Activated naive CD8-positive, alpha-beta T cell treated with anti-CD3 and anti-CD28 coated beads, Interleukin-2, amount 10 ng/mL, durations not matched to agents 7 days and 5 days (primary cell): ENCODE measurements at regions not wholly inside any gene's neighbourhood (a gene's known extent, or its start where the extent isn't known, plus 50 kb on each side); places are given as distances from the start of the nearest gene placed in this dataset.
A peak's percentile ranks its signal among the peaks of the same experiment; 100 is the strongest.

Experiments
- ATAC-seq: fragments of 150-1000 bp; cut with Tn5 transposase; one replicate; pipeline ENCODE4 v1.10.0; 2021; ENCODE audit warnings: low read depth, moderate library complexity
- POLR2A ChIA-PET: fragments of 350-600 bp; sonication (Branson Sonifier 250); formaldehyde crosslinking; loops from one replicate; lab custom pipeline; 2021; ENCODE audit warnings: antibody characterized with exemption; lab: Charles Lee
- DNase-seq: peaks from one replicate; pipeline ENCODE4 v3.0.0; 2021
- H3K27ac Mint-ChIP-seq: one replicate; pipeline ENCODE4 v1.8.0; 2022; ENCODE audit warnings: mild to moderate bottlenecking, mixed read lengths
- H3K27me3 Mint-ChIP-seq: one replicate; pipeline ENCODE4 v1.8.0; 2022; ENCODE audit warnings: mild to moderate bottlenecking, moderate library complexity, mixed read lengths
- H3K36me3 Mint-ChIP-seq: one replicate; pipeline ENCODE4 v1.8.0; 2021; ENCODE audit warnings: mild to moderate bottlenecking, mixed read lengths
- H3K4me1 Mint-ChIP-seq: one replicate; pipeline ENCODE4 v1.8.0; 2021; ENCODE audit warnings: mixed read lengths
- H3K4me3 Mint-ChIP-seq: one replicate; pipeline ENCODE4 v1.8.0; 2022; ENCODE audit warnings: mild to moderate bottlenecking, moderate library complexity, mixed read lengths
- H3K9me3 Mint-ChIP-seq: one replicate; pipeline ENCODE4 v1.8.0; 2021; ENCODE audit warnings: mixed read lengths

DNA sequence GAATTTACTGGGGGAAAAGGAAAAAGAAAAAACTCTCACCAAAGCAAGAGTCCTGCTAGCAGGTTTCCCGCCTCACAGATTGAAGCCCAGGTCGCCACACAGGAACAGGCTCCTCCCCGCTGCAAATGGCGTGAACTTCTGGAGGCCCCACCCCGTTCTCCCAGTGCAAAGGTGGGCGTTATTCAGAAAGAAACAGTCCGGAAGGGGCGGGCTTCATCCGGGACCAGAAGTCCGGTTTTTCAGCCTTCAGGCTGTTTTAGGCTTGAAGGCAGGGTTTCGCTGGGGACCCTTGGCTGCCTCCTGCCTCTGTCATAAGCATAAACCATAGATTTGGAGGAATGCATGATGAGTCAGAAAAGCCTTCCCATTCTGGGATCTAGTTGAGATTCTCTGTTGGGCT, 148.3 kb upstream of the POU2AF2 start:
- no peaks in the 10 kb centered on the region for H3K36me3 Mint-ChIP-seq
- POLR2A ChIA-PET = no interaction called here
- H3K9me3 Mint-ChIP-seq = no peaks in the 10 kb centered on the region
- H3K4me1 Mint-ChIP-seq = no peaks in the 10 kb centered on the region
- DNase-seq (no peak), ATAC-seq (no peak)
- H3K4me3 Mint-ChIP-seq = peak overlapping the region; percentile 8
- H3K27ac Mint-ChIP-seq = no peak overlapping the region
- peaks cover 13% of the 10 kb centered on the region for H3K27me3 Mint-ChIP-seq

DNA sequence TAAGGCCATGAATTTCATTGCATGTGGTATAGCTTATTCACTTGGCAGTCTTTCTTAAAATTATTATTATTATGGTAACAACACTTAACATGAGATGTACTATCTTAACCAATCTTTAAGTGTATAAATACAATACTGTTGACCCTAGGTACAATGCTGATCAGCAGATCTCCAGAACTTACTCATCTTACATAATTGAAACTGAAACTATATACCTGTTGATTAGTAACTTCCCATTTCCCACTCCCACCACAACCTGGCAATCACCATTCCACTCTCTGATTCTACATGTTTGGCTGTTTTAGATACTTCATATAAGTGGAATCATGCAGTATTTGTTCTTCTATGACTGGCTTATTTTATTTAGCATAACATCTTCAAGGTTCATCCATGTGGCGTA, 150.2 kb upstream of the POU2AF2 start:
- no peak for ATAC-seq

DNA sequence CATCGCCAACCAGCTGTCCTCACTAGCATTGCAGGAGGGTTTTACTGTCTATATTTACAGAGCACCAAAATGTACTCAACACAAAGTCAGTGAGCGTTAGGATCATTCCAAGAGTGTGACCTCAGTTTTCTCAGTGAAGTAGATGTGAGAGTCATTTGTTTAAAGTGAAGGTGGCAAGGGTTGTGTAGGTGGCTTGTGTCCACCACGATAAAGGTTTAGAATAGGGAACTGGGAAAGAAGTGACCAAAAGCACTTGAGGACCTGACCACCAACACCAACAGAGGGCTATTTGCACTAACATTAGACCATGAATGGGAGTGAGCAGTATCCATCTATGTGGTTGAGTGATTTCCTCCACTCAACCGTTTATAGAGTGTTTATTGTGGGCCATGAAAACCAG, 152.5 kb upstream of the POU2AF2 start:
- POLR2A ChIA-PET = no interaction called here
- no peaks in the 10 kb centered on the region for H3K36me3 Mint-ChIP-seq
- H3K4me3 Mint-ChIP-seq = no peak overlapping the region
- H3K27me3 Mint-ChIP-seq = peaks cover 19% of the 10 kb centered on the region
- no peaks in the 10 kb centered on the region for H3K4me1 Mint-ChIP-seq
- no peak for ATAC-seq
- H3K9me3 Mint-ChIP-seq = no peaks in the 10 kb centered on the region
- no peak overlapping the region for H3K27ac Mint-ChIP-seq
- DNase-seq = no peak

More for the DNA sequence above, 150.2 kb upstream of the POU2AF2 start:
- Mint-ChIP-seq H3K27me3 (peaks cover 8% of the 10 kb centered on the region), H3K36me3 (no peaks in the 10 kb centered on the region), H3K9me3 (no peaks in the 10 kb centered on the region), H3K4me1 (no peaks in the 10 kb centered on the region), H3K27ac (no peak overlapping the region), H3K4me3 (no peak overlapping the region)
- no peak for DNase-seq
- POLR2A ChIA-PET = no interaction called here

DNA sequence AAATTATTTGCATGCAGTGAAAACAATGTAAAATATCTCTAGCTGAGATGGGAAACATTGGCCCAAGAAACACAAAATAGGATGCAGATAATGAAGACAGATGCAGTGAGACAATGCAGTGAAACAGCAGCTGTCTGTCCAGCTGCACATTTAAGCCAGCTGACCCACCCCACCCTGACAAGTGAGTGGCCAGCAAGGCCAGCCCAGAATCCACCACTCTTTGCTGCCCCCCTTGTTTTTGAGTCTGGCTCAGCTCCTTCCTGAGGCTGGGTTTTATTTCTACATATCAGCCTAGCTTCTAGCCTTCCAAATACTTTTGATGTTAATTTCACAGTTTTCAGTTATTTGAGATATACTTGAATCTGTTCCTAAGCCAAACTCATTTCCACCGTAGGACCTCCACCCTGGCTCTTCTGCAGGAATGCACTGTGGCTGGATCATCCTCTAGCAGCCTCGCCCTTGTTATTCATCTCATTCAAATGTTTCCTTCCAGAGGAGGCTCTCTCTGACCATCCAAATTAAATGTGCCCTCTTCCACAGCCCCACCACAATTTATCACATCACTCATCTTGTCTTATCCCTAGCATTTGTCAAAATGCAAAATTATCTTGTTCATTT, 154.1 kb upstream of the POU2AF2 start:
- no peak overlapping the region for H3K27ac Mint-ChIP-seq
- no peaks in the 10 kb centered on the region for H3K9me3 Mint-ChIP-seq
- no peak for DNase-seq
- no peaks in the 10 kb centered on the region for H3K36me3 Mint-ChIP-seq
- H3K4me3 Mint-ChIP-seq = no peak overlapping the region
- peaks cover 17% of the 10 kb centered on the region for H3K27me3 Mint-ChIP-seq
- no peaks in the 10 kb centered on the region for H3K4me1 Mint-ChIP-seq
- POLR2A ChIA-PET = no interaction called here
- no peak for ATAC-seq

DNA sequence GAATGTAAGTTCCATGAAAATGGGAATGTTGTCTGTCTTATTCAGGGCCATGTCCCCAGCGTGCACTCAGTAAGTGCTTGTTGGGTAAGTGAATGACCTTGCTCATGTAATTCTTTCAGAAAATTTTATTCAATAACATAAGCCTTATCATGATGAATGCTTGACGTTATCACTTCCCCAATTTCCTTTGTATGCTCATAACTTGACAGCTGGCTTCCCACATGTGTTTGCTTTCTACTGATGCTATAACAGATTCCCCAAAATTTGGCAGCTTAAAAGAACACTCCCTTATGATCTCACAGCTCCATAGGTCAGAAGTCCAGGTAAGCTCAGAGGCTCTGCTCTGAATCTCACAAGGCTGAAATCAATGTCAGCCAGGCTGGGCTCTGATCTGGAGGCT, 155.8 kb upstream of the POU2AF2 start:
- POLR2A ChIA-PET = no interaction called here
- no peaks in the 10 kb centered on the region for H3K9me3 Mint-ChIP-seq
- H3K27me3 Mint-ChIP-seq = peaks cover 21% of the 10 kb centered on the region
- no peaks in the 10 kb centered on the region for H3K36me3 Mint-ChIP-seq
- no peak overlapping the region for H3K27ac Mint-ChIP-seq
- DNase-seq (no peak), ATAC-seq (no peak)
- no peak overlapping the region for H3K4me3 Mint-ChIP-seq
- no peaks in the 10 kb centered on the region for H3K4me1 Mint-ChIP-seq

DNA sequence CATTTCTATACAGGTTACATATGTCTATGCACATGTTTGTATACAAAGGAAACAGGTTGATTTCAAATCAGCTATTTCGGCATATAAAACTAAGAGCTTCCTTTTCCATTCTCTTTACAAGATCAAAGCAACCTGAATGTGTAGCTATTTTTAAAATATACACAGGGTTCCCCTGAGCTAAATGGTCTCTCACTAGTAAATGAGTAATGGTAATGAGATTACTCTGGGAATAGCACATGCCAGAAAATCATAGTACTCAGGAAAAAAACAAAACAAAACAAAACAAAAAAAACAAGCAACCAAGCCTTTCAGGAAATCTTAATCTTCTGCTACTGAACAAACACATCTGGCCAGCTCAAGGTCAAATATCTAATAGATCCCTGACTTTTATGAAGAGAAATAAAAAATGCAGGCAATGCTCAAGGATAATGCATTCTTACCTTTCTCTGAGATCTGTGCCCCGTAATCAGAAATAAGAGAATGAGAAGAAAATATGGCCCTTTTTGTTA, 156.6 kb upstream of the POU2AF2 start:
- peaks cover 18% of the 10 kb centered on the region for H3K27me3 Mint-ChIP-seq
- no peaks in the 10 kb centered on the region for H3K36me3 Mint-ChIP-seq
- H3K4me1 Mint-ChIP-seq = no peaks in the 10 kb centered on the region
- DNase-seq (no peak), ATAC-seq (no peak)
- H3K27ac Mint-ChIP-seq = no peak overlapping the region
- no peaks in the 10 kb centered on the region for H3K9me3 Mint-ChIP-seq
- POLR2A ChIA-PET = no interaction called here
- no peak overlapping the region for H3K4me3 Mint-ChIP-seq

DNA sequence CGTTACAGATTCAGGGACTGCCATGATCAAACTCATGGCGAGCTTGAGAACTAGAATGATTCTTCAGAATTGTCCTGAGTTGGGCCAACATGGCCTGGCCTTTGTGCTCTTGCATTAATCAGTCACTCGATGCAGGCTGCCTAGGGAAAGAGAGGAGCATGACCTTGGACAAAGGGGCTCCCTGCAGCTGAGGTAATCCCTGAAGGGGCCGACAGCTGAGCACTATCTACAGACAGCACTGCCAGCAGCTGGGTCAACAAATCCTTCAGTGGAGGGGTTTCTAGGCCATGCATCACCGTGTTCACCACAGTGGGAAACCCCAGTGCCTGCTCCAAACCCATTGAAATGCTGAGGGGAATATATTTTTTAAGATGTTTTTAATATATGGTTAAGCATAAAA, 159.5 kb upstream of the POU2AF2 start:
- Mint-ChIP-seq H3K4me3 (no peak overlapping the region), H3K9me3 (no peaks in the 10 kb centered on the region), H3K36me3 (no peaks in the 10 kb centered on the region), H3K27ac (no peak overlapping the region), H3K4me1 (no peaks in the 10 kb centered on the region), H3K27me3 (peaks cover 27% of the 10 kb centered on the region)
- POLR2A ChIA-PET = no interaction called here
- ATAC-seq = no peak
- DNase-seq = no peak

DNA sequence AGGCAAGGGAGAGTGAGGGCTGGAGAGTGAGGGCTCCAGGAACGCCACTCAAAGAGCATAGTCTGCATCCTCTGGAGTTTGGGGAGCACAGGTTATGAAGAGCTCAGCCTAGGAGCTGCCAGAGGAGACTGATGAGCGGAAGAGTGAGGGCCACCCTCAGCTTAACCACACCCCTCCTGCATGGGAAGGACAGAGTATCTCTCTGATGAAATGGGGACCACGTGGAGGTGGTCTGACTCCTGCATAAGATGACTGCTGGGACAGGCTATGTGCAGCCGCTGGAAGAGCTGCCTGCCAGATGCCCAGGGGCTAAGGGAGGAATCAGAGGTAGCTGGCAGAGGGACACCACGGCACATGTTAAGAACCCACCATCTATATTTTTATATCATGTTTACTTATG, 162.9 kb upstream of the POU2AF2 start:
- H3K4me3 Mint-ChIP-seq = no peak overlapping the region
- H3K4me1 Mint-ChIP-seq = no peaks in the 10 kb centered on the region
- no peaks in the 10 kb centered on the region for H3K36me3 Mint-ChIP-seq
- DNase-seq (no peak), ATAC-seq (no peak)
- peaks cover 13% of the 10 kb centered on the region for H3K27me3 Mint-ChIP-seq
- H3K9me3 Mint-ChIP-seq = no peaks in the 10 kb centered on the region
- POLR2A ChIA-PET = no interaction called here
- H3K27ac Mint-ChIP-seq = no peak overlapping the region

DNA sequence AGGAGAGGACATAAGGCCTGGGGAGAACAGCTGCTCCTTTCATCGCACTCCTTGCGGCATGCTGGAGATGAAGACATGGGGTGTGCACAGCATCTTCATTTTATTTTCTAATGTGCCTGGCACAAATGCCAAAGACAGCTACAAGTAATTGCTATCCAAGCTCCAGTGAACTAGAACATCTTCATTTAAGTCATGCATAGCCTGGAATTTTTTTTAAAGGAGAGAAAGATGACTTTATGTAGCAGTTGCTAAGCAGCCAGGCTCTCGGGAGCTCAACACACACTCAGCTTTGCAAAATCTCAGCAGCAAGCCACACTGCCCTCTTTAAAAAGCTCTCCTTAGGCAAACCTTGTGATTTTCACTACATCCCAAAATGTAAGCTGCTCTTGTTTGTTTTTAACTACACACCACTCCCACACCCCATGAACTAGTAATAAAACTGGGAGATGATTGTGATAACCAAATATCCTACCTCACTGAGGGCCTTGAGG, 164.5 kb upstream of the POU2AF2 start:
- no peak overlapping the region for H3K27ac Mint-ChIP-seq
- DNase-seq (no peak), ATAC-seq (no peak)
- POLR2A ChIA-PET = no interaction called here
- no peak overlapping the region for H3K4me3 Mint-ChIP-seq
- H3K36me3 Mint-ChIP-seq = no peaks in the 10 kb centered on the region
- H3K9me3 Mint-ChIP-seq = no peaks in the 10 kb centered on the region
- peaks cover 13% of the 10 kb centered on the region for H3K27me3 Mint-ChIP-seq
- no peaks in the 10 kb centered on the region for H3K4me1 Mint-ChIP-seq

DNA sequence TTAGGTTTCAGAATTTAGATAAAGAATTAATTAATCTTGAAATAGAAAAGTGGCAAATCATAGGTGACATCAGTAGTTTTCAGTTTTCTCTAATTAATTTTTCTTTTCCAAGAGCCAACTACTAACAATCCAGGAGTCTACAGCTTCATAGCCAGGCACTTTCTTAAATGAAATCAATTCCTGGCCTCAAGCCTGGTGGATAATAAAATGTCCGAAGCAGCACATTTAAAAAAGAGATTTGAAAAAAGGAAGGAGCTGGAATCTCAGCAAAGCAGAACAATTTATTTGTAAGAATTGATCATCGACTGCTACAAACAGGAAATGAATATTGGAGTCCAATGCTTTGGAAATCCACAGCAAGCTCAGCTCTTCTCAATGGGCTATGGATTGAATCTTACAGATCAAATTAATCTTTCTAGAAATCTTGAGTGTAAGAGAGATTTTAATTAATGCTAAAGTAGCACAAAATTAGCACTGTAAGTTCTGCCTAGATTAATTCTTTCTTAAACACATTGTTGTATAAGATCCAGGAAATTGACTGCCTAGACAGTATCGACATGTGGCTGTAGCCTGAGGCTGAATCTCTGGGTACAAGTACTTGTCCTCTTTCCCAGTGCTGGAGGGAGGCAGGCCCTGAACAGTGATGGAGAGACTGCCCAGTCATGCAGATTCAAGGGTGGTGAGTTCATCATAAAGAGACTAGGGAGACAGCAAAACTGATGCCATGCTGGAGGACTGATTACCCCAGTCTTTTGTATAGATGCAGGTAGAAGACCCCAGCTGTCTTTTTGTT, 167.8 kb upstream of the POU2AF2 start:
- Mint-ChIP-seq H3K4me1 (no peaks in the 10 kb centered on the region), H3K9me3 (no peaks in the 10 kb centered on the region), H3K27me3 (peaks cover 8% of the 10 kb centered on the region), H3K36me3 (no peaks in the 10 kb centered on the region), H3K4me3 (no peak overlapping the region), H3K27ac (no peak overlapping the region)
- no peak for DNase-seq
- no peak for ATAC-seq
- POLR2A ChIA-PET = no interaction called here

DNA sequence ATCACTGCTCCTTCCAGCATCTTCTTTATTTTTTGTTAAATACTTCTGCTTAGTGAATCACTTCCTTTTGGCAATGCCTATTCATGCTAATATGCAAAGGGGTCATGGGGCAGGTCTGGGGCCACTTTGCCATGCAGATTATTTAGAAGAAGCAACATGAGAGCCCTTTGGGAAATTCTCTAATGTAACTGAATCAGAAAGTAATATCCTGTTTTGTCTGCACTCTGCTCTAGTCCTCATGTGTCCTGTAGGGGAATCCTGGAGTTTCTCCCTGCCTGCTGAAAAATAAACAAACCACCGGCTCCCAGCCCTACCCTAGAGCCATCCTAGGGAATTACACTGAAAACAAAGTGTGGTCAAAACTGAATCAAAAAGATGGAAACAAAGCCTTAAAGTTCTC, 176.5 kb upstream of the POU2AF2 start:
- no peaks in the 10 kb centered on the region for H3K36me3 Mint-ChIP-seq
- DNase-seq (no peak), ATAC-seq (no peak)
- H3K27me3 Mint-ChIP-seq = peaks cover 6% of the 10 kb centered on the region
- no peak overlapping the region for H3K4me3 Mint-ChIP-seq
- H3K27ac Mint-ChIP-seq = no peak overlapping the region
- POLR2A ChIA-PET = no interaction called here
- H3K4me1 Mint-ChIP-seq = no peaks in the 10 kb centered on the region
- H3K9me3 Mint-ChIP-seq = no peaks in the 10 kb centered on the region

DNA sequence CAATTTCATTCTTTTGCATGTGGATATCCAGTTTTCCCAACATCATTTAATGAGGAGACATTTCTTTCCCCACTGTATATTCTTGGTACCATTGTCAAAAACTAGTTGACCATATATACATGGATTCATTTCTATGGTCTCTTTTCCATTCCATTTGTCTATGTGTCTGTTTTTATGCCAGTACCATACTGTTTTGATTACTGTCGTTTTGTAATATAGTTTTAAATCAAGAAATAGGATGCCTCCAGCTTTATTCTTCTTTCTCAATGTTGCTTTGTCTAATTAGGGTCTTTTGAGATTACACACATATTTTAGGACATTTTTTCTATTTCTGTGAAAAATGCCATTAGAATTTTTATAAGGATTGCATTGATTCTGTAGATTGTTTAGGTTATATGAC, 177.5 kb upstream of the POU2AF2 start:
- Mint-ChIP-seq H3K4me3 (no peak overlapping the region), H3K4me1 (no peaks in the 10 kb centered on the region), H3K36me3 (no peaks in the 10 kb centered on the region), H3K9me3 (no peaks in the 10 kb centered on the region), H3K27ac (no peak overlapping the region), H3K27me3 (peaks cover 2% of the 10 kb centered on the region)
- POLR2A ChIA-PET = no interaction called here
- DNase-seq (no peak), ATAC-seq (no peak)

DNA sequence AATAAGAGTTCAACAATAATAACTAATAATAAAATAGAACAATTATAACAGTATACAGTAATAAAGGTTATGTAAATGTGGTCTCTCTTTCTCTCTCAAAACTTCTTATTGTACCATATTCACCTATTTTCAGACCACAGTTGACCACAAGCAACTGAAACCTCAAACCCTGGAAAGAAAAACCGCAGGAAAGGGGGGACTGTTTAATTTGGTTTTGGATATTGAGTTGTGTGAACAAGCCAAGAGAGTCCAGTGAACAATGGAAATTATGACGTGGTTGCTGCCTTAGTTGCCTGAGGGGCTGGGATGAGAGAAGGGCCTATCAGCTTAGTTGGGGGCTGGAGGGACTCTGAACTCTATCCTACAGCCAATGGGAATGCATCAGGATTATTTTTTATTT, 178.7 kb upstream of the POU2AF2 start:
- ATAC-seq (no peak), DNase-seq (no peak)
- no peaks in the 10 kb centered on the region for H3K4me1 Mint-ChIP-seq
- H3K9me3 Mint-ChIP-seq = no peaks in the 10 kb centered on the region
- H3K27me3 Mint-ChIP-seq = peaks cover 2% of the 10 kb centered on the region
- POLR2A ChIA-PET = no interaction called here
- no peak overlapping the region for H3K4me3 Mint-ChIP-seq
- H3K36me3 Mint-ChIP-seq = no peaks in the 10 kb centered on the region
- no peak overlapping the region for H3K27ac Mint-ChIP-seq
